OCI-LY3 (cell line): ENCODE measurements at regions not wholly inside any gene's neighbourhood (a gene's known extent, or its start where the extent isn't known, plus 50 kb on each side); places are given as distances from the start of the nearest gene placed in this dataset.

Experiments used
- H2AFZ ChIP-seq: fragments of 200-600, 300-600 bp; shearing (Covaris generic); 2 replicates; pipeline ENCODE4 v1.6.0; 2014; ENCODE audit warnings: antibody characterized with exemption, low read depth, low read length
- H3K27ac ChIP-seq: fragments of 200-600, 300-600 bp; sonication (generic); 2 replicates; pipeline ENCODE4 v1.5.1; 2014; ENCODE audit warnings: mild to moderate bottlenecking, low read length, moderate library complexity, mixed read lengths
- H3K27me3 ChIP-seq: fragments of 200-600, 300-600 bp; sonication (generic); 2 replicates; pipeline ENCODE4 v1.6.1; 2014; ENCODE audit warnings: low read depth, low read length, mixed read lengths
- H3K36me3 ChIP-seq: fragments of 200-600, 300-600 bp; sonication (generic); replicated peaks from 2 replicates; pipeline ENCODE3; 2014; ENCODE audit warnings: low read depth, low read length, mixed read lengths
- H3K4me1 ChIP-seq: fragments of 300-600, 200-600 bp; sonication (generic); 2 replicates; pipeline ENCODE4 v1.6.1; 2014; ENCODE audit warnings: low read length, mixed read lengths
- H3K4me2 ChIP-seq: fragments of 200-600, 300-600 bp; sonication (generic); 2 replicates; pipeline ENCODE4 v1.6.1; 2014; ENCODE audit warnings: low read length, mixed read lengths
- H3K4me3 ChIP-seq: fragments of 300-600, 200-600 bp; sonication (generic); 2 replicates; pipeline ENCODE4 v1.5.1; 2014; ENCODE audit warnings: antibody characterized with exemption, mild to moderate bottlenecking, low read length, moderate library complexity
- H3K79me2 ChIP-seq: fragments of 300-600, 200-600 bp; shearing (Covaris generic); 2 replicates; pipeline ENCODE4 v1.6.1; 2014; ENCODE audit warnings: mild to moderate bottlenecking, low read length, mixed read lengths
- H3K9ac ChIP-seq: fragments of 300-600, 200-600 bp; shearing (Covaris generic); 2 replicates; pipeline ENCODE4 v1.6.0; 2014; ENCODE audit warnings: mild to moderate bottlenecking, low read length, moderate library complexity
- H3K9me3 ChIP-seq: fragments of 200-600, 300-600 bp; shearing (Covaris generic); 2 replicates; pipeline ENCODE4 v1.6.1; 2014; ENCODE audit warnings: low read length, mixed read lengths; ENCODE audit not compliant: insufficient read depth
- H4K20me1 ChIP-seq: fragments of 200-600, 300-600 bp; sonication (generic); 2 replicates; pipeline ENCODE4 v1.6.1; 2016; ENCODE audit warnings: low read length, mixed read lengths; ENCODE audit not compliant: insufficient read depth
- EZH2phosphoT487 ChIP-seq: fragments of 200-600 bp; shearing (Covaris generic); IDR thresholded peaks from 2 replicates; pipeline ENCODE4 v1.6.1; 2018; ENCODE audit warnings: antibody characterized with exemption, mixed run types, low read depth
- TF ChIP-seq, protein P1 (sequence below): fragments of 200-600, 300-600 bp; sonication (generic); IDR thresholded peaks from 2 replicates; pipeline ENCODE4 v1.5.1; 2014; ENCODE audit warnings: antibody characterized with exemption, low read length, low read depth

- Histone ChIP-seq H3K9ac (no peak overlapping the region), H3K79me2 (no peaks in the 10 kb centered on the region), H3K4me3 (no peak overlapping the region), H3K36me3 (no peaks in the 10 kb centered on the region), H3K27me3 (no peaks in the 10 kb centered on the region), H3K4me1 (no peaks in the 10 kb centered on the region), H2AFZ (no peak overlapping the region), H3K4me2 (no peak overlapping the region), H3K27ac (no peak overlapping the region), H4K20me1 (no peaks in the 10 kb centered on the region), H3K9me3 (no peaks in the 10 kb centered on the region)
- no peak for TF ChIP-seq EZH2phosphoT487
- TF ChIP-seq, protein P1, sequence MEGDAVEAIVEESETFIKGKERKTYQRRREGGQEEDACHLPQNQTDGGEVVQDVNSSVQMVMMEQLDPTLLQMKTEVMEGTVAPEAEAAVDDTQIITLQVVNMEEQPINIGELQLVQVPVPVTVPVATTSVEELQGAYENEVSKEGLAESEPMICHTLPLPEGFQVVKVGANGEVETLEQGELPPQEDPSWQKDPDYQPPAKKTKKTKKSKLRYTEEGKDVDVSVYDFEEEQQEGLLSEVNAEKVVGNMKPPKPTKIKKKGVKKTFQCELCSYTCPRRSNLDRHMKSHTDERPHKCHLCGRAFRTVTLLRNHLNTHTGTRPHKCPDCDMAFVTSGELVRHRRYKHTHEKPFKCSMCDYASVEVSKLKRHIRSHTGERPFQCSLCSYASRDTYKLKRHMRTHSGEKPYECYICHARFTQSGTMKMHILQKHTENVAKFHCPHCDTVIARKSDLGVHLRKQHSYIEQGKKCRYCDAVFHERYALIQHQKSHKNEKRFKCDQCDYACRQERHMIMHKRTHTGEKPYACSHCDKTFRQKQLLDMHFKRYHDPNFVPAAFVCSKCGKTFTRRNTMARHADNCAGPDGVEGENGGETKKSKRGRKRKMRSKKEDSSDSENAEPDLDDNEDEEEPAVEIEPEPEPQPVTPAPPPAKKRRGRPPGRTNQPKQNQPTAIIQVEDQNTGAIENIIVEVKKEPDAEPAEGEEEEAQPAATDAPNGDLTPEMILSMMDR, result no peak
Observed at GRCh38 chr2:239743206-239743605, 281.9 kb downstream of the NDUFA10 start.

DNA sequence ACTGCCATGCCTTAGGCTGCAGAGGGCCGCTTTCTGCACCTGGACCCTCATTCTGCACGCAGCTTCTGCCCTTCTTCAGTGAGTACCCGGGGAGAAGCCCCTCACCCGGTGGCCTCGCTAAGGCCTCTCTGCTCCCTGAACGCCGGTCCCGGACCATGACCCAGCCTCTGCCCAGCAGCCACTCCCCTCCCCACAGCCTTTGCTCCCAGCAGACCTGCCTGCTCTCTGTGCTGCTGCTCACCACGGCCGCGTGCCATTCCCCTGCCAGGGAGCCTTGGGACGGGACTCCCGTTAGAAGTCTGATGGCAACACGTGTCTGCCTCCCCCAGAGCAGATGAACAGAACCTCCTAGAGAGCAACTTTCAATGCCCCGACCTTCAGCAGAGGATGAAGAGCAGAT lies 282.8 kb downstream of the NDUFA10 start:
- no peaks in the 10 kb centered on the region for H3K27me3 ChIP-seq

GRCh38 chr2:239739206-239739605 lies 285.9 kb downstream of the NDUFA10 start:
- Histone ChIP-seq H3K4me1 (no peaks in the 10 kb centered on the region), H3K27ac (no peak overlapping the region), H4K20me1 (no peaks in the 10 kb centered on the region), H3K36me3 (no peaks in the 10 kb centered on the region), H3K4me2 (no peak overlapping the region), H3K9me3 (no peaks in the 10 kb centered on the region), H3K4me3 (no peak overlapping the region), H3K9ac (no peak overlapping the region), H2AFZ (no peak overlapping the region), H3K79me2 (no peaks in the 10 kb centered on the region), H3K27me3 (no peaks in the 10 kb centered on the region)
- TF ChIP-seq EZH2phosphoT487, result no peak
- TF ChIP-seq, protein P1, result no peak

More for the DNA sequence above, 282.8 kb downstream of the NDUFA10 start:
- Histone ChIP-seq H3K27ac (no peak overlapping the region), H2AFZ (no peak overlapping the region), H3K36me3 (no peaks in the 10 kb centered on the region), H4K20me1 (no peaks in the 10 kb centered on the region), H3K9ac (no peak overlapping the region), H3K4me2 (no peak overlapping the region), H3K79me2 (no peaks in the 10 kb centered on the region), H3K4me3 (no peak overlapping the region), H3K9me3 (no peaks in the 10 kb centered on the region), H3K4me1 (no peaks in the 10 kb centered on the region)
- TF ChIP-seq EZH2phosphoT487, result no peak
- TF ChIP-seq, protein P1, result no peak

DNA sequence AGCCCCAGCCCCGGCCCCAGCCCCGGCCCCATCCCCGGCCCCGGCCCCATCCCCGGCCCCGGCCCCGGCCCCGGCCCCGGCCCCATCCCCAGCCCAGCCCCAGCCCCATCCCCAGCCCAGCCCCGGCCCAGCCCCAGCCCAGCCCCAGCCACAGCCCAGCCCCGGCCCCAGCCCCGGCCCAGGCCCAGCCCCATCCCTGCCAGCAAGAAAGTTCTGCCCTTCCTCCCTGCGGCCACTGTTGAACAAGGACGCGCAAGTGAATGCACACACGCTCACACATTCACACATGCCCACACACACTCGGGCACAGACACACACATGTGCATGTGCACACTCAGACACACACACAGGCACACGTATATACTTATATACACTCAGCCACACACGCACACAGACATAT lies 287.0 kb downstream of the NDUFA10 start:
- Histone ChIP-seq H3K79me2 (no peaks in the 10 kb centered on the region), H3K9ac (no peak overlapping the region), H3K4me2 (no peak overlapping the region), H2AFZ (no peak overlapping the region), H4K20me1 (no peaks in the 10 kb centered on the region), H3K27ac (no peak overlapping the region), H3K27me3 (no peaks in the 10 kb centered on the region), H3K4me1 (no peaks in the 10 kb centered on the region), H3K36me3 (no peaks in the 10 kb centered on the region), H3K4me3 (no peak overlapping the region), H3K9me3 (no peaks in the 10 kb centered on the region)
- TF ChIP-seq, protein P1, result no peak
- no peak for TF ChIP-seq EZH2phosphoT487
